Nephron (organoid): ENCODE measurements at regions not wholly inside any gene's neighbourhood (a gene's known extent, or its start where the extent isn't known, plus 50 kb on each side); places are given as distances from the start of the nearest gene placed in this dataset.

Experiments used
- H3K27ac Mint-ChIP-seq, 3 experiments: 2 replicates each; pipeline ENCODE4 v1.8.0; 2020; ENCODE audit warnings: mixed read lengths in 3 of 3, mild to moderate bottlenecking in 2 of 3, moderate library complexity in 1 of 3
- H3K27me3 Mint-ChIP-seq: 2 replicates; pipeline ENCODE4 v1.8.0; 2021; ENCODE audit warnings: low read depth, mild to moderate bottlenecking, moderate library complexity, mixed read lengths
- H3K36me3 Mint-ChIP-seq: 2 replicates; pipeline ENCODE4 v1.8.0; 2020; ENCODE audit warnings: low read depth, mixed read lengths
- H3K4me1 Mint-ChIP-seq: 2 replicates; pipeline ENCODE4 v1.8.0; 2020; ENCODE audit warnings: mixed read lengths
- H3K4me3 Mint-ChIP-seq, 3 experiments: 2 replicates each; pipeline ENCODE4 v1.8.0; 2020; ENCODE audit warnings: mild to moderate bottlenecking in 3 of 3, mixed read lengths in 3 of 3, moderate library complexity in 2 of 3
- H3K9me3 Mint-ChIP-seq: 2 replicates; pipeline ENCODE4 v1.8.0; 2020; ENCODE audit warnings: mixed read lengths
- CTCF ChIP-seq, 3 experiments: fragments of 200-600 bp; sonication (generic); IDR thresholded peaks; one replicate each; pipeline ENCODE4 v1.5.0; 2021; ENCODE audit warnings: antibody characterized with exemption in 3 of 3; ENCODE audit not compliant: unreplicated experiment in 3 of 3

GRCh38 chr3:5045961-5046360 lies 66.7 kb downstream of the BHLHE40 start:
- Mint-ChIP-seq H3K36me3 (no peaks in the 10 kb centered on the region), H3K9me3 (peaks cover 2% of the 10 kb centered on the region), H3K27me3 (no peaks in the 10 kb centered on the region), H3K4me1 (peaks cover 7% of the 10 kb centered on the region), H3K4me3 (no peak overlapping the region), H3K27ac (no peak overlapping the region)
- TF ChIP-seq CTCF (IDR thresholded peaks at IDR 0.05; ENCODE audit: unreplicated experiment in 3 of 3), result no peak

- TF ChIP-seq CTCF (IDR thresholded peaks at IDR 0.05; ENCODE audit: unreplicated experiment in 3 of 3), result no peak
- Mint-ChIP-seq H3K27ac (no peak overlapping the region), H3K9me3 (peaks cover 2% of the 10 kb centered on the region), H3K4me3 (no peak overlapping the region), H3K27me3 (no peaks in the 10 kb centered on the region), H3K4me1 (peaks cover 23% of the 10 kb centered on the region), H3K36me3 (no peaks in the 10 kb centered on the region)
Measured at GRCh38 chr3:5047764-5048419, 68.7 kb downstream of the BHLHE40 start.

GRCh38 chr3:5051772-5052171 lies 70.3 kb upstream of the ARL8B start:
- Mint-ChIP-seq H3K27me3 (peaks cover 4% of the 10 kb centered on the region), H3K27ac (peak overlapping the region in 1 of 3 experiments; percentile 17), H3K9me3 (peaks cover 2% of the 10 kb centered on the region), H3K36me3 (no peaks in the 10 kb centered on the region), H3K4me3 (no peak overlapping the region), H3K4me1 (peaks cover 31% of the 10 kb centered on the region)
- TF ChIP-seq CTCF (IDR thresholded peaks at IDR 0.05; ENCODE audit: unreplicated experiment in 3 of 3), result no peak

DNA sequence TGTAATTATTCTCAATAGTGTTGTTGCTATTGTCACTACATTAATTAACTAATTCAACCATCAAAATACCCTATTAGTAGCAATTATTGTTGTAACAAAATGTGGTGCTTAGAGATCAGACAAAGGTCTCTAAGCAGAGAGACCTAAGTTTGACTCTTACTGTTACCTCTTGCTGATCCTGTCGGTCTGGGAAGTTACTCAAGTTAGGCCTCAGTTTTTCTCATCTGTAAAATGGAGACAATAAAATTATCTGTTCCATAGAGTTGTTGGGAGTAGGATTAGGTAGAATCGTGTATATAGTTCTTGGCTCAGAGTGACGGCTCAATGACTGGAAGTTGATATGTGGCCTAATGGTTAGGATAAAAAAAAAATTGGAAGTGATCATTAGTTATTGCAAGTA lies 69.8 kb upstream of the ARL8B start:
- TF ChIP-seq CTCF (IDR thresholded peaks at IDR 0.05; ENCODE audit: unreplicated experiment in 3 of 3), result no peak
- Mint-ChIP-seq H3K9me3 (peaks cover 2% of the 10 kb centered on the region), H3K4me1 (peaks cover 32% of the 10 kb centered on the region), H3K4me3 (no peak overlapping the region), H3K36me3 (no peaks in the 10 kb centered on the region), H3K27ac (peak overlapping the region in 1 of 3 experiments; percentile 17), H3K27me3 (peaks cover 8% of the 10 kb centered on the region)

GRCh38 chr3:5053021-5053831 lies 68.9 kb upstream of the ARL8B start:
- H3K36me3 Mint-ChIP-seq, result no peaks in the 10 kb centered on the region
- H3K27ac Mint-ChIP-seq, result peak overlapping the region in 2 of 3 experiments; percentile 17 to 50
- no peaks in the 10 kb centered on the region for H3K9me3 Mint-ChIP-seq
- H3K4me3 Mint-ChIP-seq, result no peak overlapping the region
- peaks cover 10% of the 10 kb centered on the region for H3K27me3 Mint-ChIP-seq
- no peak for TF ChIP-seq CTCF (IDR thresholded peaks at IDR 0.05; ENCODE audit: unreplicated experiment in 3 of 3)
- H3K4me1 Mint-ChIP-seq, result peaks cover 42% of the 10 kb centered on the region
